ENCODE measurements at regions not wholly inside any gene's neighbourhood (a gene's known extent, or its start where the extent isn't known, plus 50 kb on each side); places are given as distances from the start of the nearest gene placed in this dataset.

DNA sequence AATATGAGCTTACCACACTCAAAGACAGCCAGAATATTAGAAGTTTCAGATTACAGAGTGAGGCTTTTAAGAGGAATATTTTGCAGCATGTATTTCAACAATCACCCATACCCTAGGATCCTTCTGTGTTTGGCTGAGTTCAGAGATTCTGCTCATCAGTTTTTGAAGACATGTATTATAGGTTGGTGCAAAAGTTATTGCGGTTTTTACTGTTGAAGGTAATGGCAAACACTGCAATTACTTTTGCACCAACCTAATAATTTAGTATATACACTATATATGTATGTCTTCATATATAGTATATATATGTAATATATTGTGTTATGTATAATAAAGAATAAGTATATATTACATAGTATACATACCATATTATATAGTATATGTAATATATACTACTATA is 435.1 kb downstream of the IRS2 start:
- intact Hi-C loops (cut with DNase I) = no loop called here
- WGBS, 2 donors = 93 to 97% methylated on average over 1 of the region's 1 CpG
- Histone ChIP-seq H3K4me1 (no peaks in the 10 kb centered on the region), H3K4me3 (replicated peaks in 1 of 3) (no peak overlapping the region), H3K27ac (no peak overlapping the region), H3K27me3 (no peaks in the 10 kb centered on the region), H3K9me3 (no peaks in the 10 kb centered on the region), H3K36me3 (no peaks in the 10 kb centered on the region)
- no peak for DNase-seq
- no peak for TF ChIP-seq POLR2A (IDR thresholded peaks at IDR 0.05)

DNA sequence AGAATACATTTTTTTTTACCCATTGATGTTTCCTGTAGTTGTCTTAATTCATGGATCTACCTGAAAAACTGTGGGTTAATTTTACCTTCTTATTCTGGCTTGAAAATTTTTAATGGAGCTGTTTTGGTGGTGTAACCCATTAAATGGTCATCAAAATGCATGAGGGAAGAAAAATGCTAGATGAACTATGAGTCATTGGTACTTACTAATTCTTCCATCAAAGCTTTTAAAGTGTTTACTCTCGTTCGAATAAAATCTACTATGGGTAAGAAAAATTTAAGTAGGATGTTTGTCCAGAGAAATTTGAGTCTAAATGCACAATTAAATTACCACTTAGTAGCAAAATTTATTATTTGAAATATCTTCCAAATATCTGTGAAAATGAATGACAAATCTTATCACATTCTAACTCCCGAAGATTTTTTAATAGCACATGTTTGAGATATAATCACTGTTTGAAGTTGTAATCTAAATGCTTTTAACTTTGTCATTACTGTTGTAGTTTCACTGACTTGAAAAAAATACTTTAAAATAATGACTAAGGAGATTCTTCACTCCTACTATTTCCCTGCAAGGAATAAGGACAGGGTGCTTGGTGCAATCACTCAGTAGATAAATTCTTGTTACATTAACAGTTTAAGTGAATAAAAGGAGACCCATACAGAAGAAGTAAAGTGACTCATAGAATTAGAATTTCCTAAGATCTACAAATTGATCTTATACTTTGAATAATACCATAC is 437.7 kb downstream of the IRS2 start:
- intact Hi-C loops (cut with DNase I) = no loop called here

DNA sequence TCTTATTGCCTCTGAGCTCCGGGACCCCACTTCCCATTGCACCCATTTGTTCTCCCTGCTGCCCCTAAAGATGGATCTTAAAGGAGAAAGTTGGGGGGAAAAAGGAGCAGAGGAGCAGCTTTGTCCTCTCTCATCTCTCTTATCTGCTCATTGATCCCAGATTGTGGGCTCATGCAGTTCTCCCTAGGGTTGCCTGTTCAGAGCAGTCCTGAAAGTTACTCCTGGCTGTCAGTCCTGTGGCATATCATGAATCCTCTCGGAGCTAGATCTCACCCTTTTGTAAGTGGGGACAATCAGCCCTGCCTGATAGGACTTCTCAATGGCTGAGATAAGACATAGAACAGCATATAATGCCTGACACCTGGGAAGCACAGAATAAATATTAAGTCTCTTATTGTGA is 440.3 kb downstream of the IRS2 start:
- DNase-seq = no peak
- Histone ChIP-seq H3K4me3 (replicated peaks in 1 of 3) (no peak overlapping the region), H3K4me1 (no peaks in the 10 kb centered on the region), H3K27me3 (no peaks in the 10 kb centered on the region), H3K36me3 (no peaks in the 10 kb centered on the region), H3K27ac (no peak overlapping the region), H3K9me3 (no peaks in the 10 kb centered on the region)
- TF ChIP-seq POLR2A (IDR thresholded peaks at IDR 0.05) = no peak
- TF ChIP-seq, protein P1, sequence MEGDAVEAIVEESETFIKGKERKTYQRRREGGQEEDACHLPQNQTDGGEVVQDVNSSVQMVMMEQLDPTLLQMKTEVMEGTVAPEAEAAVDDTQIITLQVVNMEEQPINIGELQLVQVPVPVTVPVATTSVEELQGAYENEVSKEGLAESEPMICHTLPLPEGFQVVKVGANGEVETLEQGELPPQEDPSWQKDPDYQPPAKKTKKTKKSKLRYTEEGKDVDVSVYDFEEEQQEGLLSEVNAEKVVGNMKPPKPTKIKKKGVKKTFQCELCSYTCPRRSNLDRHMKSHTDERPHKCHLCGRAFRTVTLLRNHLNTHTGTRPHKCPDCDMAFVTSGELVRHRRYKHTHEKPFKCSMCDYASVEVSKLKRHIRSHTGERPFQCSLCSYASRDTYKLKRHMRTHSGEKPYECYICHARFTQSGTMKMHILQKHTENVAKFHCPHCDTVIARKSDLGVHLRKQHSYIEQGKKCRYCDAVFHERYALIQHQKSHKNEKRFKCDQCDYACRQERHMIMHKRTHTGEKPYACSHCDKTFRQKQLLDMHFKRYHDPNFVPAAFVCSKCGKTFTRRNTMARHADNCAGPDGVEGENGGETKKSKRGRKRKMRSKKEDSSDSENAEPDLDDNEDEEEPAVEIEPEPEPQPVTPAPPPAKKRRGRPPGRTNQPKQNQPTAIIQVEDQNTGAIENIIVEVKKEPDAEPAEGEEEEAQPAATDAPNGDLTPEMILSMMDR (IDR thresholded peaks at IDR 0.05) = no peak
- intact Hi-C loops (cut with DNase I) = no loop called here
- 91 to 94% methylated on average over 2 of the region's 2 CpGs for WGBS, 2 donors

More for the DNA sequence above, 437.7 kb downstream of the IRS2 start:
- 89 to 91% methylated on average over 3 of the region's 3 CpGs for WGBS, 2 donors
- TF ChIP-seq, protein P1 (IDR thresholded peaks at IDR 0.05) = no peak
- no peak for TF ChIP-seq POLR2A (IDR thresholded peaks at IDR 0.05)
- Histone ChIP-seq H3K27me3 (no peaks in the 10 kb centered on the region), H3K4me3 (replicated peaks in 1 of 3) (no peak overlapping the region), H3K9me3 (no peaks in the 10 kb centered on the region), H3K36me3 (no peaks in the 10 kb centered on the region), H3K27ac (no peak overlapping the region), H3K4me1 (no peaks in the 10 kb centered on the region)
- DNase-seq = no peak

DNA sequence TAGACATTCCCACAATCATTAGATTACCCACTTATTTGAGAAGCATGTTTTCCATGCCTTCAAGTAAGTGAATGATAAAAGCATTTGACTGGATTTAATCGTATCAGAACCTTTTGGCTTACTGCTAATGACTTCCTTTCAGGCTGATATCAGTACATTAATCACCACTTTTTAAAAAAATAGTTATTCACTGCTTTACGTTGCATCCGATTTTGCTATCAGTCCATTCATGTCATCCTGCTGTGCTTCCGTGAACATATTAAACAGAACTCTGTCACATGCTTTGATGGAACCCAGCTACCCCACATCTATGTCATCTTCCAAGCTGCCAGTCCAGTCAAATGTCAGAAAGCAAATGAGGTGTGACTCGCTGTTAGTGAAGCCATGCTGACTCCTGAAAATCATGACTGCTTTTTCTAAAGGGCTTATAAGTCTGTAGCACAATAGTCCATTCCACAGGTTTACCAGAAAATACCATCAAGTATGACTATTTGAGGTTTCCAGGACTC is 440.9 kb downstream of the IRS2 start:
- TF ChIP-seq POLR2A (IDR thresholded peaks at IDR 0.05) = no peak
- TF ChIP-seq, protein P1 (IDR thresholded peaks at IDR 0.05) = no peak
- 76 to 86% methylated on average over 5 of the region's 5 CpGs for WGBS, 2 donors
- no peak overlapping the region for H3K27ac ChIP-seq
- no peak overlapping the region for H3K4me3 ChIP-seq (replicated peaks in 1 of 3)
- intact Hi-C loops (cut with DNase I) = no loop called here
- H3K4me1 ChIP-seq = no peaks in the 10 kb centered on the region
- no peaks in the 10 kb centered on the region for H3K9me3 ChIP-seq
- no peaks in the 10 kb centered on the region for H3K27me3 ChIP-seq
- no peaks in the 10 kb centered on the region for H3K36me3 ChIP-seq
- no peak for DNase-seq

DNA sequence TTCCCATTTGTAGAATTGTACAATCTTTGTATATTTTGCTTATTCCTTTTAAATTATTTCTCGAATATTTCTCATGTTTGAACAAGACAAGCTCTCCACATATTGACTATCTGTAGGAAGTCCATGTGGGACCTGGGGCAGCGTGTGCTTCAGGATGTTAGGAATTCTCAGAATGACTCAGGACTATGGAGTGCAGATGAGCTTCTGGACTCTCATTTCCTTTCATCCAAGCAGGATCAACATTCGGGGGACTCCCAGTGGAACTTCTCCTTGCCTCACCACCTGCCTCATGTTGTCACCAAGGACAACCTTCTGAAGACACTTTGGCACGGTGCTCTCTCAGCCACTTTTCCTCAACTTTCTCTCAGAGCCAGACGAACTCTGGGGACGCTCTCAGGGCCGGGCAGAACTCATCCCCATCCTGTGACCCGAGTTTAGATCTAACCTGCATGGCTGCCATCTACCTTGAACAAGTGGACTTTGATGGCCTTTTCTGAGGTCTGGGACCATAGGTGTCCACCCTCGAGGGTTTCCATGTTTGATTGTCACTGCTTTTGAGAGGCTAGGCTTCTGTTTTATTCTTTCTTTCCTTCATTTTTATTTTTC is 441.7 kb downstream of the IRS2 start:
- H3K4me1 ChIP-seq = no peaks in the 10 kb centered on the region
- no peaks in the 10 kb centered on the region for H3K27me3 ChIP-seq
- WGBS, 2 donors = 84 to 92% methylated on average over 9 of the region's 9 CpGs
- intact Hi-C loops (cut with DNase I) = no loop called here
- TF ChIP-seq, protein P1 (IDR thresholded peaks at IDR 0.05) = no peak
- no peak for TF ChIP-seq POLR2A (IDR thresholded peaks at IDR 0.05)
- H3K27ac ChIP-seq = no peak overlapping the region
- no peak for DNase-seq
- no peak overlapping the region for H3K4me3 ChIP-seq (replicated peaks in 1 of 3)
- no peaks in the 10 kb centered on the region for H3K9me3 ChIP-seq
- H3K36me3 ChIP-seq = no peaks in the 10 kb centered on the region
